ENCODE measurements at regions not wholly inside any gene's neighbourhood (a gene's known extent, or its start where the extent isn't known, plus 50 kb on each side); places are given as distances from the start of the nearest gene placed in this dataset.
"Not testable (repeated sequence)": the region's sequence is repeated elsewhere in the genome, so short reads cannot be mapped to it uniquely, and the experiment has no call there.

GRCh38 chr7:113314594-113314993 is 196.2 kb upstream of the SMIM30 start:
- Histone ChIP-seq H3K27me3 (no peaks in the 10 kb centered on the region), H3K27ac (no peak overlapping the region), H3K4me3 (no peak overlapping the region), H3K9me3 (no peaks in the 10 kb centered on the region), H3K4me1 (no peaks in the 10 kb centered on the region), H3K36me3 (no peaks in the 10 kb centered on the region)
- DNase-seq: no peak
- no peak for TF ChIP-seq CTCF (IDR thresholded peaks at IDR 0.05)
- TF ChIP-seq POLR2A (IDR thresholded peaks at IDR 0.05): no peak
- intact Hi-C loops (cut with DNase I): no loop called here
- 34 to 56% methylated on average over 2 of the region's 2 CpGs for WGBS, 2 donors

- 79 to 92% methylated on average over 2 of the region's 2 CpGs for WGBS, 2 donors
- no peaks in the 10 kb centered on the region for H3K27me3 ChIP-seq
- no peaks in the 10 kb centered on the region for H3K36me3 ChIP-seq
- H3K9me3 ChIP-seq: no peaks in the 10 kb centered on the region
- intact Hi-C loops (cut with DNase I): no loop called here
- no peak for DNase-seq
- H3K27ac ChIP-seq: no peak overlapping the region
- H3K4me3 ChIP-seq: no peak overlapping the region
- no peaks in the 10 kb centered on the region for H3K4me1 ChIP-seq
- TF ChIP-seq CTCF (IDR thresholded peaks at IDR 0.05) (no peak), POLR2A (IDR thresholded peaks at IDR 0.05) (no peak)
These were observed 190.0 kb upstream of the SMIM30 start for GRCh38 chr7:113308399-113308798.

GRCh38 chr7:113307147-113307546 is 188.8 kb upstream of the SMIM30 start:
- Histone ChIP-seq H3K36me3 (no peaks in the 10 kb centered on the region), H3K27me3 (no peaks in the 10 kb centered on the region), H3K4me3 (no peak overlapping the region), H3K4me1 (no peaks in the 10 kb centered on the region), H3K9me3 (no peaks in the 10 kb centered on the region), H3K27ac (no peak overlapping the region)
- WGBS, 2 donors: 10 to 64% methylated on average over 2 of the region's 2 CpGs
- intact Hi-C loops (cut with DNase I): no loop called here
- no peak for DNase-seq
- no peak for TF ChIP-seq CTCF (IDR thresholded peaks at IDR 0.05)
- TF ChIP-seq POLR2A (IDR thresholded peaks at IDR 0.05): no peak

GRCh38 chr7:113306302-113306701 is 187.9 kb upstream of the SMIM30 start:
- no peak overlapping the region for H3K4me3 ChIP-seq
- H3K4me1 ChIP-seq: no peaks in the 10 kb centered on the region
- no peaks in the 10 kb centered on the region for H3K27me3 ChIP-seq
- no peak for DNase-seq
- H3K9me3 ChIP-seq: no peaks in the 10 kb centered on the region
- WGBS, 2 donors: 60 to 78% methylated on average over 2 of the region's 2 CpGs
- intact Hi-C loops (cut with DNase I): no loop called here
- TF ChIP-seq CTCF (IDR thresholded peaks at IDR 0.05) (no peak), POLR2A (IDR thresholded peaks at IDR 0.05) (no peak)
- no peaks in the 10 kb centered on the region for H3K36me3 ChIP-seq
- no peak overlapping the region for H3K27ac ChIP-seq

- Histone ChIP-seq H3K4me1 (no peaks in the 10 kb centered on the region), H3K27ac (no peak overlapping the region), H3K36me3 (no peaks in the 10 kb centered on the region), H3K4me3 (no peak overlapping the region), H3K27me3 (no peaks in the 10 kb centered on the region), H3K9me3 (no peaks in the 10 kb centered on the region)
- intact Hi-C loops (cut with DNase I): no loop called here
- no peak for DNase-seq
- TF ChIP-seq POLR2A (IDR thresholded peaks at IDR 0.05): no peak
- TF ChIP-seq CTCF (IDR thresholded peaks at IDR 0.05): no peak
These were observed 185.8 kb upstream of the SMIM30 start for GRCh38 chr7:113304104-113304503.

- DNase-seq; H3K4me3 ChIP-seq; H3K4me1 ChIP-seq; H3K27ac ChIP-seq; H3K27me3 ChIP-seq; intact Hi-C loops (cut with DNase I); H3K36me3 ChIP-seq; H3K9me3 ChIP-seq: not testable (repeated sequence)
These were observed 185.0 kb upstream of the SMIM30 start for GRCh38 chr7:113303388-113303787.

All from esophagus squamous epithelium (tissue), 5 donors.